H9 (cell line): ENCODE measurements at regions not wholly inside any gene's neighbourhood (a gene's known extent, or its start where the extent isn't known, plus 50 kb on each side); places are given as distances from the start of the nearest gene placed in this dataset.
"Not testable (repeated sequence)": the region's sequence is repeated elsewhere in the genome, so short reads cannot be mapped to it uniquely, and the experiment has no call there.

Experiments
- DNase-seq: peaks from one replicate; pipeline ENCODE4 v3.0.0-alpha.2; 2017
- H2AFZ ChIP-seq: one replicate; pipeline ENCODE4 v1.6.1; 2013; ENCODE audit warnings: mild to moderate bottlenecking, low read length, control low read depth, moderate library complexity
- H2AK5ac ChIP-seq: 2 replicates; pipeline ENCODE4 v1.6.1; 2013; ENCODE audit warnings: low read length, control low read depth, mixed read lengths; ENCODE audit not compliant: insufficient read length
- H2BK120ac ChIP-seq: one replicate; pipeline ENCODE4 v1.6.1; 2013; ENCODE audit warnings: low read depth, mild to moderate bottlenecking, low read length, control low read depth, inconsistent platforms; ENCODE audit not compliant: poor library complexity, severe bottlenecking
- H2BK12ac ChIP-seq: 2 replicates; pipeline ENCODE4 v1.6.1; 2013; ENCODE audit warnings: low read length, control low read depth, mixed read lengths, low read depth; ENCODE audit not compliant: insufficient read length
- H2BK15ac ChIP-seq: 2 replicates; pipeline ENCODE4 v1.6.1; 2013; ENCODE audit warnings: low read depth, low read length, control low read depth
- H2BK20ac ChIP-seq: one replicate; pipeline ENCODE4 v1.6.1; 2013; ENCODE audit warnings: low read depth, mild to moderate bottlenecking, low read length, control low read depth, inconsistent platforms; ENCODE audit not compliant: poor library complexity, severe bottlenecking
- H2BK5ac ChIP-seq: 2 replicates; pipeline ENCODE4 v1.6.1; 2013; ENCODE audit warnings: low read length, control low read depth, mixed read lengths; ENCODE audit not compliant: insufficient read length
- H3K14ac ChIP-seq: 2 replicates; pipeline ENCODE4 v1.6.1; 2013; ENCODE audit warnings: low read length, control low read depth; ENCODE audit not compliant: insufficient read depth
- H3K18ac ChIP-seq: 2 replicates; pipeline ENCODE4 v1.6.1; 2013; ENCODE audit warnings: low read depth, mild to moderate bottlenecking, mixed read lengths, low read length, control low read depth; ENCODE audit not compliant: insufficient read length
- H3K23ac ChIP-seq: 2 replicates; pipeline ENCODE4 v1.6.1; 2013; ENCODE audit warnings: low read length, control low read depth, mixed read lengths, low read depth; ENCODE audit not compliant: insufficient read length
- H3K23me2 ChIP-seq: 2 replicates; pipeline ENCODE4 v1.6.1; 2013; ENCODE audit warnings: low read depth, mild to moderate bottlenecking, mixed read lengths, low read length, control low read depth; ENCODE audit not compliant: insufficient read length, poor library complexity, severe bottlenecking
- H3K27ac ChIP-seq: 2 replicates; pipeline ENCODE4 v1.5.1; 2013; ENCODE audit warnings: low read length, control low read depth, mixed read lengths, low read depth; ENCODE audit not compliant: insufficient read length
- H3K27me3 ChIP-seq: 2 replicates; pipeline ENCODE4 v1.6.1; 2013; ENCODE audit warnings: low read length, control low read depth, inconsistent platforms; ENCODE audit not compliant: insufficient read depth
- H3K4ac ChIP-seq: 2 replicates; pipeline ENCODE4 v1.6.1; 2013; ENCODE audit warnings: low read depth, mild to moderate bottlenecking, control low read depth, inconsistent platforms, low read length, moderate library complexity
- H3K4me1 ChIP-seq: 2 replicates; pipeline ENCODE4 v1.6.1; 2013; ENCODE audit warnings: low read length, control low read depth, inconsistent platforms; ENCODE audit not compliant: insufficient read depth
- H3K4me2 ChIP-seq: 2 replicates; pipeline ENCODE4 v1.6.1; 2013; ENCODE audit warnings: low read length, control low read depth, mixed read lengths; ENCODE audit not compliant: insufficient read length, insufficient read depth
- H3K56ac ChIP-seq: 2 replicates; pipeline ENCODE4 v1.6.1; 2013; ENCODE audit warnings: low read depth, mild to moderate bottlenecking, mixed read lengths, low read length, control low read depth; ENCODE audit not compliant: insufficient read length
- H3K79me1 ChIP-seq: 2 replicates; pipeline ENCODE4 v1.6.1; 2013; ENCODE audit warnings: low read depth, mild to moderate bottlenecking, moderate library complexity, low read length, control low read depth, inconsistent platforms; ENCODE audit not compliant: insufficient read depth, poor library complexity, severe bottlenecking
- H3K79me2 ChIP-seq: 2 replicates; pipeline ENCODE4 v1.6.1; 2013; ENCODE audit warnings: low read length, control low read depth, inconsistent platforms; ENCODE audit not compliant: insufficient read depth
- H3K9ac ChIP-seq: 2 replicates; pipeline ENCODE4 v1.6.1; 2013; ENCODE audit warnings: low read length, control low read depth, mixed read lengths; ENCODE audit not compliant: insufficient read length; ENCODE audit errors: extremely low read depth
- H3K9me3 ChIP-seq: one replicate; pipeline ENCODE4 v1.6.1; 2013; ENCODE audit warnings: low read depth, low read length, inconsistent platforms; ENCODE audit not compliant: control insufficient read depth
- H3T11ph ChIP-seq: one replicate; pipeline ENCODE4 v1.6.1; 2013; ENCODE audit warnings: mild to moderate bottlenecking, low read length, control low read depth, inconsistent platforms
- H4K20me1 ChIP-seq: one replicate; pipeline ENCODE4 v1.6.1; 2013; ENCODE audit not compliant: control insufficient read depth, insufficient read length, insufficient read depth
- H4K5ac ChIP-seq: 2 replicates; pipeline ENCODE4 v1.6.1; 2013; ENCODE audit warnings: low read depth, mild to moderate bottlenecking, mixed read lengths, low read length, control low read depth; ENCODE audit not compliant: insufficient read length
- H4K8ac ChIP-seq: replicated peaks from 2 replicates; pipeline ENCODE4 v1.6.1; 2013; ENCODE audit warnings: low read length, control low read depth, mixed read lengths, low read depth; ENCODE audit not compliant: insufficient read length
- H4K91ac ChIP-seq: 2 replicates; pipeline ENCODE4 v1.6.1; 2013; ENCODE audit warnings: low read depth, mild to moderate bottlenecking, moderate library complexity, mixed read lengths, low read length, control low read depth; ENCODE audit not compliant: insufficient read length
- H3K27ac Mint-ChIP-seq, 3 experiments: 2 replicates in 2 of 3; 3 replicates in 1 of 3; pipeline ENCODE4 v1.8.0; 2020 to 2021; ENCODE audit warnings: mixed read lengths in 3 of 3, mild to moderate bottlenecking in 1 of 3, moderate library complexity in 1 of 3
- H3K27me3 Mint-ChIP-seq: 2 replicates; pipeline ENCODE4 v1.8.0; 2021; ENCODE audit warnings: low read depth, mild to moderate bottlenecking, moderate library complexity, mixed read lengths
- H3K36me3 Mint-ChIP-seq, 3 experiments: 2 replicates in 2 of 3; 3 replicates in 1 of 3; pipeline ENCODE4 v1.8.0; 2020 to 2021; ENCODE audit warnings: low read depth in 3 of 3, mixed read lengths in 3 of 3; ENCODE audit not compliant: insufficient read depth in 1 of 3
- H3K4me1 Mint-ChIP-seq, 2 experiments: 2 replicates each; pipeline ENCODE4 v1.8.0; 2020; ENCODE audit warnings: mixed read lengths in 2 of 2
- H3K4me3 Mint-ChIP-seq, 2 experiments: 2 replicates in 1 of 2; 3 replicates in 1 of 2; pipeline ENCODE4 v1.8.0; 2020 to 2021; ENCODE audit warnings: mild to moderate bottlenecking in 2 of 2, mixed read lengths in 2 of 2, moderate library complexity in 1 of 2
- H3K9me3 Mint-ChIP-seq, 2 experiments: 2 replicates in 1 of 2; 3 replicates in 1 of 2; pipeline ENCODE4 v1.8.0; 2020; ENCODE audit warnings: mild to moderate bottlenecking in 2 of 2, mixed read lengths in 2 of 2, moderate library complexity in 1 of 2
- CTCF ChIP-seq: fragments of 200-600 bp; sonication (generic); conservative IDR thresholded peaks from 3 replicates; pipeline ENCODE4 v1.8.0; 2021; ENCODE audit warnings: antibody characterized with exemption, mild to moderate bottlenecking
- WGBS: extraction: QIAGEN DNeasy Blood & Tissue Kit; methylation state at CpG from one replicate; pipeline ENCODE4 v1.1.7; 2013; ENCODE audit warnings: missing lambda C conversion rate, low lambda C conversion rate, mixed read lengths; ENCODE audit not compliant: insufficient read length; ENCODE audit errors: extremely low coverage; 5-methylcytosine and 5-hydroxymethylcytosine counted together

- no peak overlapping the region for H2AK5ac ChIP-seq
- H2BK5ac ChIP-seq = no peak overlapping the region
- Mint-ChIP-seq H3K9me3 (no peaks in the 10 kb centered on the region; a peak in 1 of 5 replicates), H3K36me3 (no peaks in the 10 kb centered on the region), H3K4me3 (no peak overlapping the region), H3K4me1 (0 out of 4 replicates have a peak, but pooled peaks cover 0 to 2% of the 10 kb centered on the region in 2 experiments), H3K27ac (no peak overlapping the region), H3K27me3 (no peaks in the 10 kb centered on the region)
- TF ChIP-seq CTCF = no peak
- H3K4ac ChIP-seq = no peak overlapping the region
- H3K4me2 ChIP-seq = no peak overlapping the region
- H2AFZ ChIP-seq = no peak overlapping the region
- no peak overlapping the region for H2BK15ac ChIP-seq
- no peak overlapping the region for H3K9ac ChIP-seq
- no CpG with 5 or more reads among the region's 6 CpGs for WGBS
- H4K91ac ChIP-seq = no peak overlapping the region
- DNase-seq = no peak
- H3K23ac ChIP-seq = no peak overlapping the region
- no peaks in the 10 kb centered on the region for H3K23me2 ChIP-seq
- no peak overlapping the region for H2BK20ac ChIP-seq
- H3T11ph ChIP-seq = no peak overlapping the region
- H4K8ac ChIP-seq = no peak overlapping the region
- no peak overlapping the region for H3K27ac ChIP-seq
- no peaks in the 10 kb centered on the region for H3K27me3 ChIP-seq
- H2BK12ac ChIP-seq = no peak overlapping the region
- no peak overlapping the region for H3K18ac ChIP-seq
- H4K5ac ChIP-seq = no peak overlapping the region
- H3K56ac ChIP-seq = no peak overlapping the region
- H3K4me1 ChIP-seq = no peaks in the 10 kb centered on the region
- no peaks in the 10 kb centered on the region for H3K9me3 ChIP-seq
- H3K14ac ChIP-seq = no peak overlapping the region
- no peak overlapping the region for H2BK120ac ChIP-seq
- H3K79me2 ChIP-seq = no peaks in the 10 kb centered on the region
- H3K79me1 ChIP-seq = no peaks in the 10 kb centered on the region
- no peaks in the 10 kb centered on the region for H4K20me1 ChIP-seq
Measured at GRCh38 chr10:10726101-10726500, 291.6 kb upstream of the CELF2 start.

GRCh38 chr10:10727411-10727810 lies 290.3 kb upstream of the CELF2 start:
- H3K4me3 Mint-ChIP-seq = not testable (repeated sequence)
- WGBS = no CpG with 5 or more reads among the region's 14 CpGs

More at GRCh38 chr10:10727411-10727810, 290.3 kb upstream of the CELF2 start:
- H3K27me3 ChIP-seq, H3T11ph ChIP-seq, H3K14ac ChIP-seq, H3K4me1 Mint-ChIP-seq, H3K9me3 Mint-ChIP-seq, H2BK120ac ChIP-seq, H2BK5ac ChIP-seq, H3K9me3 ChIP-seq, H3K56ac ChIP-seq, H2AFZ ChIP-seq, H3K36me3 Mint-ChIP-seq, H4K91ac ChIP-seq, H3K4me1 ChIP-seq, H4K8ac ChIP-seq, H3K9ac ChIP-seq, H3K23ac ChIP-seq, H2BK20ac ChIP-seq, H3K27ac ChIP-seq, H3K79me1 ChIP-seq, H2AK5ac ChIP-seq, H3K4ac ChIP-seq, H3K23me2 ChIP-seq, H2BK15ac ChIP-seq, H3K18ac ChIP-seq, H4K5ac ChIP-seq, H2BK12ac ChIP-seq, H3K79me2 ChIP-seq, H3K4me2 ChIP-seq, DNase-seq, H4K20me1 ChIP-seq, H3K27me3 Mint-ChIP-seq, H3K27ac Mint-ChIP-seq: not testable (repeated sequence)
